SK-N-SH (cell line): ENCODE measurements at regions not wholly inside any gene's neighbourhood (a gene's known extent, or its start where the extent isn't known, plus 50 kb on each side); places are given as distances from the start of the nearest gene placed in this dataset.

Experiments used
- CTCF ChIA-PET: fragments of 300-600, 350-600 bp; formaldehyde crosslinking; extraction: SDS; loops from one replicate; lab custom pipeline; 2021; lab: Yijun Ruan, JAX
- POLR2A ChIA-PET: fragments of 350-600 bp; sonication (Branson Sonifier 250); formaldehyde crosslinking; extraction: SDS; loops from one replicate; lab custom pipeline; 2020; ENCODE audit warnings: antibody characterized with exemption, inconsistent platforms; lab: Yijun Ruan, JAX
- DNase-seq: peaks from one replicate; pipeline ENCODE4 v3.0.0; 2012
- H2AFZ ChIP-seq: fragments of 200-600 bp; sonication (generic); 2 replicates; pipeline ENCODE4 v1.8.1; 2016; ENCODE audit warnings: antibody characterized with exemption, mild to moderate bottlenecking, low read depth
- H3F3A ChIP-seq: fragments of 200-600 bp; sonication (generic); replicated peaks from 2 replicates; pipeline ENCODE3; 2016; ENCODE audit warnings: antibody characterized with exemption, mild to moderate bottlenecking; ENCODE audit not compliant: insufficient read depth
- H3K27ac ChIP-seq, 2 experiments: fragments of 200-500 bp in 1 of 2; fragments of 200-600 bp in 1 of 2; sonication (Bioruptor generic) in 1 of 2; sonication (generic), shearing (Covaris generic) in 1 of 2; 2 replicates each; pipeline versions ENCODE4 v1.5.1 to v1.6.1; 2014 to 2016; ENCODE audit warnings: low read depth in 2 of 2, inconsistent platforms in 1 of 2, low read length in 1 of 2, mild to moderate bottlenecking in 1 of 2, mixed read lengths in 1 of 2
- H3K27me3 ChIP-seq: fragments of 200-600 bp; sonication (generic), shearing (Covaris generic); 2 replicates; pipeline ENCODE4 v1.6.1; 2016; ENCODE audit warnings: mixed run types; ENCODE audit not compliant: insufficient read depth
- H3K36me3 ChIP-seq, 2 experiments: fragments of 200-500 bp in 1 of 2; fragments of 200-600 bp in 1 of 2; sonication (Bioruptor generic) in 1 of 2; sonication (generic) in 1 of 2; replicated peaks in 1 of 2; 2 replicates each; pipeline versions ENCODE3 to v1.5.1; 2014 to 2016; ENCODE audit warnings: low read length in 1 of 2, mild to moderate bottlenecking in 1 of 2; ENCODE audit not compliant: insufficient read depth in 2 of 2, control insufficient read depth in 1 of 2
- H3K4me1 ChIP-seq, 2 experiments: fragments of 200-500 bp in 1 of 2; fragments of 200-600 bp in 1 of 2; sonication (Bioruptor generic) in 1 of 2; sonication (generic), shearing (Covaris generic) in 1 of 2; 2 replicates each; pipeline versions ENCODE4 v1.5.1 to v1.6.1; 2014 to 2016; ENCODE audit warnings: low read depth in 1 of 2, low read length in 1 of 2, mixed run types in 1 of 2; ENCODE audit not compliant: insufficient read depth in 2 of 2, control insufficient read depth in 1 of 2
- H3K4me2 ChIP-seq: fragments of 200-600 bp; sonication (generic), shearing (Covaris generic); 2 replicates; pipeline ENCODE4 v1.6.1; 2017; ENCODE audit warnings: mixed run types
- H3K4me3 ChIP-seq, 2 experiments: fragments of 200-500 bp in 1 of 2; fragments of 200-600 bp in 1 of 2; sonication (Bioruptor generic) in 1 of 2; sonication (generic), shearing (Covaris generic) in 1 of 2; 2 replicates each; pipeline versions ENCODE4 v1.5.1 to v1.8.1; 2014 to 2016; ENCODE audit warnings: low read depth in 2 of 2, inconsistent platforms in 1 of 2, low read length in 1 of 2, mild to moderate bottlenecking in 1 of 2, mixed read lengths in 1 of 2, moderate library complexity in 1 of 2
- H3K79me2 ChIP-seq: fragments of 200-600 bp; sonication (generic); 2 replicates; pipeline ENCODE4 v1.8.1; 2017; ENCODE audit warnings: mild to moderate bottlenecking; ENCODE audit not compliant: insufficient read depth
- H3K9ac ChIP-seq: fragments of 200-600 bp; sonication (generic); 2 replicates; pipeline ENCODE4 v1.6.1; 2017; ENCODE audit warnings: mixed run types
- H3K9me2 ChIP-seq: fragments of 200-600 bp; sonication (generic); 2 replicates; pipeline ENCODE4 v1.6.1; 2017; ENCODE audit warnings: mixed run types
- H3K9me3 ChIP-seq: fragments of 200-600 bp; sonication (generic); 2 replicates; pipeline ENCODE4 v1.6.1; 2017; ENCODE audit warnings: mixed run types, mild to moderate bottlenecking, moderate library complexity
- H4K20me1 ChIP-seq: fragments of 200-600 bp; sonication (generic); 2 replicates; pipeline ENCODE4 v1.6.1; 2017; ENCODE audit warnings: mild to moderate bottlenecking, mixed run types; ENCODE audit not compliant: insufficient read depth
- CHD2 ChIP-seq: fragments of 150-350 bp; IDR thresholded peaks from 2 replicates; pipeline ENCODE4 v1.6.1; 2018; ENCODE audit warnings: low read length; ENCODE audit not compliant: partially characterized antibody
- EP300 ChIP-seq, 2 experiments: IDR thresholded peaks; 2 replicates each; pipeline versions ENCODE4 v1.4.0 to v1.6.1; 2012; ENCODE audit warnings: borderline replicate concordance in 1 of 2, low read depth in 1 of 2, low read length in 1 of 2
- FOXJ3 ChIP-seq: sonication (generic); formaldehyde crosslinking; IDR thresholded peaks from 2 replicates; pipeline ENCODE4 v1.5.1; 2020; ENCODE audit warnings: mild to moderate bottlenecking, missing genetic modification reagents
- GABPA ChIP-seq: IDR thresholded peaks from 2 replicates; pipeline ENCODE4 v1.4.0; 2012; ENCODE audit warnings: low read depth, mild to moderate bottlenecking
- JUND ChIP-seq: IDR thresholded peaks from 2 replicates; pipeline ENCODE4 v1.4.0; 2012
- PBX3 ChIP-seq: IDR thresholded peaks from 2 replicates; pipeline ENCODE4; 2012
- REST ChIP-seq: IDR thresholded peaks from 2 replicates; pipeline ENCODE4 v1.6.1; 2012; ENCODE audit warnings: mild to moderate bottlenecking, low read depth, low read length, moderate library complexity
- RXRA ChIP-seq: IDR thresholded peaks from 2 replicates; pipeline ENCODE4 v1.4.0; 2012; ENCODE audit warnings: low read depth, mild to moderate bottlenecking, borderline replicate concordance
- SIN3A ChIP-seq: IDR thresholded peaks from 2 replicates; pipeline ENCODE4 v1.6.1; 2012; ENCODE audit warnings: low read depth, mild to moderate bottlenecking, low read length, moderate library complexity, borderline replicate concordance
- TCF12 ChIP-seq: IDR thresholded peaks from 2 replicates; pipeline ENCODE4 v1.4.0; 2012
- YY1 ChIP-seq: IDR thresholded peaks from 2 replicates; pipeline ENCODE4 v1.4.0; 2012; ENCODE audit warnings: low read depth, mild to moderate bottlenecking
- WGBS: methylation state at CpG from one replicate; pipeline ENCODE4 v1.1.6; 2017; ENCODE audit warnings: low lambda C conversion rate; 5-methylcytosine and 5-hydroxymethylcytosine counted together
- TF ChIP-seq, protein P1 (sequence below): fragments of 150-350 bp; IDR thresholded peaks from 2 replicates; pipeline ENCODE4 v1.6.1; 2017; ENCODE audit warnings: antibody characterized with exemption, low read length, low read depth, borderline replicate concordance

DNA sequence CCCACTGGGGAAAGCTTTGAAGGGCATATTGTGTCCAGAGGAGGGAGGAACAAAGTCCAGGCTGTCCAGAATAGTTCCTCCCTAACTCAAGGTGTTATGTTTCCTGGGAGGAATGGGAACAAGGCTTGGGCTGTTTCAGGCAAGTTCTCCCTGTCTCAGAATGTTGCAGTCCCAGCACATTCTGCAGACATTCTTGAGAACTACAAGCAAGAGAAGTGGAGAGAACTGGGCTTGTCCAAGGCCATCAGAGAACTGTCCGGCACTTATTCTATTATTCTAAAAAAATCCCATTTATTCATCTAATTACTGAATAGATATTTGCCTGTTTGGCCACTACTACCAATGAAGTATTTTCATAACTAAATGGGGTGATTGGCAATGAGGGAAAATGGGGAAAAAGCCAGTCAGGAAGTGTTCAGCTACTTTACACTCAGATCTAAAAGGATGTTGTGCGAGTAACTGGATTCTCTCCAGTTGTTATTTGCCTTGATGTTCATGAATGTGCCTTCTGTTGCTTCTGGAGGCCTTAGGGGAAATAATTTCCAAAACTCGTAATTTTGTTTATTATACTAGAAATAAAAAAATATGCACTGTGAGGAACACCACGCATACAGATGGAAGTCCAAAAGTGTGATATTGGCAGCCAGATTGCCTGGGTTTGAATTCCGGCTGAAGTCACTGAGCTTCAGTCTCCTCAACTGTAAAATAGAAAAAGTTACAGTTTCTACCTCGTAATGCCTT lies 300.1 kb upstream of the RND3 start:
- peaks cover 0 to 5% of the 10 kb centered on the region in 2 experiments; a peak in 1 of 4 replicates for H3K4me1 ChIP-seq
- no peak for TF ChIP-seq PBX3
- TF ChIP-seq FOXJ3 (CRISPR knock-in tag), result no peak
- TF ChIP-seq, protein P1, sequence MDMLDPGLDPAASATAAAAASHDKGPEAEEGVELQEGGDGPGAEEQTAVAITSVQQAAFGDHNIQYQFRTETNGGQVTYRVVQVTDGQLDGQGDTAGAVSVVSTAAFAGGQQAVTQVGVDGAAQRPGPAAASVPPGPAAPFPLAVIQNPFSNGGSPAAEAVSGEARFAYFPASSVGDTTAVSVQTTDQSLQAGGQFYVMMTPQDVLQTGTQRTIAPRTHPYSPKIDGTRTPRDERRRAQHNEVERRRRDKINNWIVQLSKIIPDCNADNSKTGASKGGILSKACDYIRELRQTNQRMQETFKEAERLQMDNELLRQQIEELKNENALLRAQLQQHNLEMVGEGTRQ, result no peak
- no peak for TF ChIP-seq JUND
- no peak for TF ChIP-seq REST
- TF ChIP-seq TCF12, result no peak
- TF ChIP-seq EP300 (IDR thresholded peaks at IDR 0.05; ENCODE audit: borderline replicate concordance in 1 of 2, low read depth in 1 of 2, low read length in 1 of 2), result no peak
- no peak for TF ChIP-seq CHD2
- no peak for TF ChIP-seq SIN3A
- no peak for TF ChIP-seq YY1
- no peak for TF ChIP-seq GABPA
- TF ChIP-seq RXRA, result no peak
- no peak overlapping the region for H2AFZ ChIP-seq
- CTCF ChIA-PET, result interaction anchor here (0.8 kb wide), 1 partner anchor 10 kb away, joined by 4 read pairs; no protein-coding TSS in a partner anchor
- no peak overlapping the region for H3K27ac ChIP-seq
- WGBS, result 72% methylated on average over 6 of the region's 6 CpGs
- no peak for DNase-seq
- POLR2A ChIA-PET, result no interaction called here
- no peak overlapping the region for H3K4me2 ChIP-seq
- peaks cover 8% of the 10 kb centered on the region; the same call in 1 of the 2 replicates for H3K9me3 ChIP-seq
- no peaks in the 10 kb centered on the region for H3K27me3 ChIP-seq
- no peaks in the 10 kb centered on the region for H3F3A ChIP-seq
- no peaks in the 10 kb centered on the region for H4K20me1 ChIP-seq
- no peak overlapping the region for H3K9ac ChIP-seq
- H3K79me2 ChIP-seq, result no peaks in the 10 kb centered on the region
- H3K4me3 ChIP-seq, result no peak overlapping the region
- H3K9me2 ChIP-seq, result no peaks in the 10 kb centered on the region
- H3K36me3 ChIP-seq, result no peaks in the 10 kb centered on the region
